GM18526 (cell line): ENCODE measurements at regions not wholly inside any gene's neighbourhood (a gene's known extent, or its start where the extent isn't known, plus 50 kb on each side); places are given as distances from the start of the nearest gene placed in this dataset.

Source experiments
- POLR2A ChIP-seq: IDR thresholded peaks from 3 replicates; pipeline ENCODE4 v1.6.1; 2011; ENCODE audit not compliant: insufficient read length; ENCODE audit errors: extremely low read depth

DNA sequence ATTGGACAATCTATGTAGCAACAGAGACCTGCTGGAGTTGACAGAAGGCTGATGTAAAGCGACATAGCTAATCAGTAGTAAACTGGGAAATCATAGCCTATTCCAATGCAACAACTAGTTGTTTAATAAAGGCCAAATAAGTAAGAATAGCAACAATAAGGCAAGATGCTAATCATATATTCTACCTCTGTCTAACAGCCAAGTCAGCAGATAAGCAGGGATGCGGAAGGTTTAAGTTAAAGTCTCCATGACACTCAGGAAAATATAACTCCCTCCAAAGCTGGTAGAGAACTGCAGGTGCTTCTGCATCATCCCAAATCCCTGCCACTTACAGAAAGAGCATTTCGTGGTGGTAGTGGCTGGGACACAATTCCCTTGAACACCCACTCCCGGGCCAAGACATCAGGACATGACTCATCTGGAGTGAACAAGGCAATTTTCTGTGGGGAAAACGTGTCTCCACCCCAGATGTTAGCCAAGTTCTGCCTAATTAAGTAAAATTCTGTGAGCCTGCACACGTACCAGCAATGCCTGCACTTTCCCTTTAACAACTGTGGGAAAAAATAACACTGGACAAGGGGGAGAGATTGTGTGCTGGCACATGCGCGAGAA lies 413.6 kb upstream of the ID2 start:
- no peak for TF ChIP-seq POLR2A

DNA sequence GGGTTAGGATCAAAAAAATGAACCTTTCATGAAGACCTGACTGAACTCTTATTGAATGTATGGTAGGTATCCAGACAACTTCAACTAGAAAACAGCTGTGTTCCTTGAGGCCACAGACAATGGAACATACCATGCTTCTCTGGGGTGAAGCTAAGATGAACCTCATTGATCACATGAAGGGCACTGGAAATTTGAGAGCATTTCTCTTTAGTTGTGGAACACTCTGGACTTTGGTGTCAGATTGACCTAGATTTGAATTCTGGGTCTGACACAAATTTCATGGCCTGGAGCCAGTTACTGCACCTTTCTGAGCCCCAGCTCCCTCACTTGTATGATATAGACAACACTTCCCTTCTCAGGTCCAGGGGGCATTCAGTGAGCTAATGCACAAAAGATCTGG lies 411.2 kb upstream of the ID2 start:
- TF ChIP-seq POLR2A: no peak

DNA sequence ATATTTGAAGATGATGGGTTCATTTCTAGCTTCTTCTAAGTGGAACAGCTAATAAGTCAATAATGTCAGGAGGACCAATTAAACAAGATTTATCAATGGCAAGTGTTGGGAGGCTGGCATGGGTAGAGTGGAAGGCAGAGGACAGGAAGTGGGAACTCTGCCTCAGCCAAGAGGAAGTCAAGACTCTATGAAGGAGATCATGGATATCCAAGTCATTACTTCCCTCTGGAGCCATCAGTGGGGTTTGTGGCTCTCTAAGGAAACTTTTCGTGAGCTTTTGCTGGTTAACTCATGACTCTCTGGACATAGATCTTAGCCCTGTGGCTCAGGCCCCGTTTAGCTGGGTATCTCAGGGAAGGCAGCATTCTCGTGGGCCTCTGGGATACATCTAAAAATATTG lies 410.4 kb upstream of the ID2 start:
- no peak for TF ChIP-seq POLR2A

DNA sequence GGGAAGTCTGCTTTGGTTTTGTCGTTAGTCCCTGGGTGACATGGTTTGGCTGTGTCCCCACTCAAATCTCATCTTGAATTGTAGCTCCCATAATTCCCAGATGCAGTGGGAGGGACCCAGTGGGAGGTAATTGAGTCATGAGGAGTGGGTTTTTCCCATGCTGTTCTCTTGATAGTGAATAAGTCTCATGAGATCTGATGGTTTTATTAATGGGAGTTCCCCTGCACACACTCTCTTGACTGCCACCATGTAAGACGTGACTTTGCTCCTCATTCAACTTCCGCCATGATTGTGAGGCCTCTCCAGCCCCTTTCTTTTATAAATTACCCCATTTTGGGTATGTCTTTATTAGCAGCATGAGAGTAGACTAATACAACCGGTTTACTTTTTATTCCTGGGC lies 405.8 kb upstream of the ID2 start:
- no peak for TF ChIP-seq POLR2A

DNA sequence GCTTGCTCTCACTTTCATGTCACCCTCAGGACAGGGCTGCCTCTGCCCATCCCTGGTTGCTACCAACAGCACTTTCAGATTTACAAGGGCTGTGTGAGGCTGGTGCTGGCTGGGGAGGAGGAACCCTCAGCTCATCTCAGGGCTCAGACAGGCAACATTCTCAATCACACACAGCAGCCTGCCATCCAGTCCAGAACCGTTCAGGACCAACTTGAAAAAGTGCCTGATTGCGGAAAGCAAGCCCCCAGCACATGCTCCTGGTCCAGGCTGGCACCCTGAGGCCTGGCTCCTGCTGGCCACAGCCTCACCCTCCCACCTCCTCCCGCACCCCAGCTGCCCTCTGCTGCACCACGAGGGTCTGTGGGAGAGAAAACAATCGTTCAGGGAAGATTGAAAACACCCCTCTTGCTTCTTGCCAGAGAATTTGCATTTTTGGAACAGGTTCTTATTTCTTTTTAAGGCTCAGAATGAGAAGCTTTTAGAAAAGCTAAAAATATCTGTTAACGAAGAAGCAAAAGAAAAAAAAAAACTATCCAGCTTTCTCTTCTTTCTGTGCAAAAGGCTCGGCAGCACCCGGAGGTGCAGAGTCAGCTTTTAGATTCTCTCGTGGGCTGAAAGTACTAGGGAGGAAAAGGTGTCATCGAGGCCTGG lies 403.8 kb upstream of the ID2 start:
- TF ChIP-seq POLR2A: no peak

DNA sequence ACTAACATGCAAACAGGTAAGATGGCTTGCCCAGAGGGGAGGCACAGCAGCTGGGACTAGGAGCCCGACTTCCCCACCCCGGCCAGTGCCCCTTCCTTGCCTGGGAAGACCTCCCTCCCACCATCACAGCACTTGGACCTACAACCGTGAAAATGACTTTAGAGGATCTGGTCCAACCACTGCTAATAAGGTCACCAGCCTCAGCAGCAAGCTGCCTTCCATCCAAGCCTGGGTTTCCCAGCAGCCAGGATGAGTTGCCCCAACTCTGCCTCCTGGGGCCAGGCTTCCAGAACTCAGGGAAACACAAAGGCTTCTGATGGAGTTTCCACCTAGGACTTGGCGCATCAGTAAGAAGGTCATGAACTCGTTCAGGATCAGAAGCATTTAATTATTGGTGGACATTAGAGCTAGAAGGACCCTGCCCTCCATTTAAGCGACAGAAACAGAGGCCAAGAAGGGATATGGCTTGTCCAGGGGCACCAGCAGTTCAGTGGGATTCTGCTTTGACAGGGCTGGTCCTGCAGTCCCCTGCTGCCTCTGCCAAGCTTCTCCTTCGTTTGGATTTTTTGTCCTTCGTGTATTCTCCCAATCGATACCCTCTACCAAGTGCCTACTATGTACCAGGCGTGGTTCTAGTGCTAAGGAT lies 403.0 kb upstream of the ID2 start:
- TF ChIP-seq POLR2A: no peak

DNA sequence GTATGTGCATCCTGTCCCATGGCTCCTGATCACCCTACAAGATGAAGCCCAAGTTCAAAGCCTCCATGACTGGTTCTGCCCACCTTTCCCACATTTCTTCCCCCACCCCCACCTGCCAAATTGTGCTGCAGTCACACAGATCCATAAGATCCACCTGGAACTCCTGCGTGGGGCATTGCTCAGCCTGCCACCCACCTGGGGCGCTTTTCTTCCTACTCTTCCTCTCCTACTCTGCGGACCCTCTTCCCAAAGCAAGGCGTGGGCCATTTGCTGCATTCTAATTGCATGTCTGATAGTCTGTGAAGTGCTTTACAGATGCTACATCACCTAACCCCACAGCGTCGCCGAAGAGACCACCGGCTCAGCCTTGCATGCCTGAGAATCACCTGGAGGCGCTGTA lies 402.4 kb upstream of the ID2 start:
- TF ChIP-seq POLR2A: no peak

DNA sequence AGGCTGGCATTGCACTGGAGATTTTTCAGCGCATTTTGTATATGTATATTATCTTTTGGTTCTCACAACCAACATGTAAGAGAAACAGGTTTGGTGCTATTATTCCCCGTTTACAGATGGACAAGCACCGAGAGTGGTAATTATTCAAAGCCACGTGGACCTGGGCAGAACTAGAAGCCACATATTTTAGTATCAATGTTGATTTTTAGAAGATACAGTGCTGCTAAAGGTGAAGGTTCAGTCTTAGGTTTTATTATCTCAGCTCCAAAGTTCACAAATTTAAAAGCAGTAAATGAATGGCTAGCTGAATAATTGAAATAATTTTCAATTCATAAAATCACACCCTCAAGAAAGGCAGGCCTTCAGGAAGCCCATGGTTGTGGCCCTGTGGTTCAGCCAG lies 400.6 kb upstream of the ID2 start:
- no peak for TF ChIP-seq POLR2A

DNA sequence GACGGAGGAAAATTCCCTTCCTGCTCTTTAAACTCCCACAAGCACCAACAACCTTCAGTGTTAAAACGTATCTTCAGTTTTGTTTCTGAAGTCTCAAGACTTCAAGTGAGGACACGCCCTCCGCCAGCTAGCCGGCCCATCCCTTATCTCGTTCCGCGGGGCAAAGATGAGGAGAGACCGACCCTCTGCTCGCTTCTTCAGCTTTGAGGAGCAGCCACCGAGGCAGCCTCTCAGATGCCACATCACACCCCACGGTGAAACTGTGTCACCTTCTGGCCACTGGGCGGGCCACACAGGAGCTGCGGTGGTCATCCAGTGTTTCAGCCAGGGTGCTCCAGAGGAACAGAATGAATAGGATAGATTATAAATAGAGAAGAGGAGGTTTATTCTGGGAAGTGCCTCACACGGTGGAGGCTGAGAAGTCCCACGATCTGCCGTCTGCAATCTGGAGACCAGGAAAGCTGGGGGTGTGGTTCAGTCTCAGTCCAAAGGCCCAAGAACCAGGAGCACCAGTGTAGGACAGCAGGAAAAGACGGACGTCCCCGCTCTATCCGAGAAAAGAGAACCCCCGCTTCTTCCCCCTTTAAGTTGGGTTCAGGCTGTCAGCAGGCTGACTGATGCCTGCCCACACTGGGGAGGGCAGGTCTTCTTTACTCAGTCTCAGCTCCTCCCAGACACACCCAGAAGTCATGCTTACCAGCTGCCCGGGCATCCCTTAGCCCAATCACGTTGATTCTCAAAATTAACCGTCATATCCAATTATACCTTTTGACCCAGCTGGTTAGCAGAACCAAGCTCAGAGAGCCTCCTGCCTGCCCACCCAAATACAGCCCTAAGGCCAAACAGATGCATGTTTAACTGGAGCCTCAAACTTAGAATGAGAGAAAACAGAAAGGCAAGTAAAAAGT lies 399.7 kb upstream of the ID2 start:
- TF ChIP-seq POLR2A: no peak

DNA sequence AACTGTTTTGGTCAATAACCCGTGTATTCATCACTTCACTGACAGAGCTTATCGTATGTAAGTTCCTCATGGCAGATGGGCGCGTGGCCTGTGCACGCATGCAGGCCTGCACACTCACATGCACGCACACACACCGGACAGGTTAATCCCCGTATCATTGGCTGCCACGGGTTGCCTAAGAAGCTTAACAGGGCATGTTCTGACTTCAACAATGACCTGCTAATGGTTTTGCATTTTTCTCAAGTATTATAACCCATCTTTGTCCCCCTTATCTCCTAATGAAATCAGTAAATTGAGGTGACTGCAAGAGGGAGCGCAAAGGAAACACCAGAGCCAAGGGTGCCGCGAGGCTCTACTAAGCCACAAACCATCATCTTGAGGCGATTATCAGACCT lies 399.0 kb upstream of the ID2 start:
- no peak for TF ChIP-seq POLR2A

DNA sequence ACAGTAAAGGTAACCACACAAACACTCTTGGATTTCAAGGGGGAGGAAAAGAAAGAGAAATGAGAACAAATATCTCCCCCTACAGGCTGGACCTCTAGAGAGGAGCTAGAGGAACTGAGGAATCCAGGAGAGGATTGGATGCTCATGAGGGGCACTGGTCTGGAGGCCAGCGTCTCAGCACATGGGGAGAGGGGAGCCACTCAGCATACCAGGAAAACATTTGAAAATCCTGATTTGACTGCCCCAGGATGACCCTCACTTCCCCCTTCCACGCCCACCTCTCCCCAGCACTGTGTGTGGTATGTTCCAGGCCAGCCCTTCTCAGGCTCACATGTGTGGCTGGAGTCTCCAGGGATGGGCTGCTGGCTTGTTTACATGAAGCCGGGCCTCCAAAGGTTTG lies 396.8 kb upstream of the ID2 start:
- TF ChIP-seq POLR2A: no peak

DNA sequence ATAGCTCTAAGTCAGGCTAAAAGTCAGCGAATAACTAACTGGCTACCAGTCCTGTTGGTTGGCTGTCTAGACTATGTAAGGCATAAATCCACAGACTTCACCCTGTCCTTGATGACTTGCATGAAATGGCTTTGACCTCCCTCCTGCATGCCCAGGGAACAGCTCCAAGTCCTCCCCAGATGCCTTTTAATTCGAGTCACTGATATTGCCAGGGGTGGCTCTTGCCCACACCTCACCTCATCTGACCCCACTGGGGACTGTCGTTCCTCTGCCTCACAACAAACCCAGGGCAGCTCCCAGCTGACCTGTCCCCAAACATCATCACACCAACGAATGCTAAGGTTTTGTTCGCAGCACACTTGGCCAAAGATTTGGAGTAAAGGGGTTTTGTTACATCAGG lies 396.0 kb upstream of the ID2 start:
- TF ChIP-seq POLR2A: no peak

DNA sequence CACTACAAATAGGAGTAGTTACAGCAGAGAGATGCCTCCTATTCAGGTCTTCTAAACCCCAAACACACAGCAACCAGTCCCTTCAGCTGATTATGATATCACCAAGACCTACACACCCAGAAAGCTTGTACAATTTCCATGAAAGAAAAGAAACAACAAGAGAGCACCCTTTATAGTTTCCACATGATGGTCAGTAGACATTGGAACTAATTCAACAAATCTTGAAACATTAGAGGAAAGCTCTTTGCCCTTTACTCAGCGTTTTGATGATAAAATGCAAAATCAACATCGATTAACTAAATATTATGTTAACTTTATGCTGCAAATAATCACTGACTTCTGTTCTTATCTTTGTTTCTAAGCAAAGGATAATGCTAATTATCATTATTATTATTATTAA lies 393.6 kb upstream of the ID2 start:
- no peak for TF ChIP-seq POLR2A

DNA sequence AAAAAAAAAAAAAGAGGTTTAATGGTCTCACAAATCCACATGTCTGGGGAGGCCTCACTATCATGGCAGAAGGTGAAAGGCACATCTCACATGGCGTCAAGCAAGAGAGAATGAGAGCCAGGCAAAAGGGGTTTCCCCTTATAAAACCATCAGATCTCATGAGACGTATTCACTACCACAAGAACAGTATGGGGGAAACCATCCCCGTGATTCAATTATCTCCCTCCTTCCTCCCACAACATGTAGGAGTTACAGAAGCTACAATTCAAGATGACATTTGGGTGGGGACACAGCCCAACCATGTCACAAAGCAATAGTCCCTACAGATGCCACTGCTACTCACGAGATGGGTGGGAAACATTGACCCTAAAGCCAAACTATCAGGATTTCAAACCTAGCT lies 392.7 kb upstream of the ID2 start:
- TF ChIP-seq POLR2A: no peak

DNA sequence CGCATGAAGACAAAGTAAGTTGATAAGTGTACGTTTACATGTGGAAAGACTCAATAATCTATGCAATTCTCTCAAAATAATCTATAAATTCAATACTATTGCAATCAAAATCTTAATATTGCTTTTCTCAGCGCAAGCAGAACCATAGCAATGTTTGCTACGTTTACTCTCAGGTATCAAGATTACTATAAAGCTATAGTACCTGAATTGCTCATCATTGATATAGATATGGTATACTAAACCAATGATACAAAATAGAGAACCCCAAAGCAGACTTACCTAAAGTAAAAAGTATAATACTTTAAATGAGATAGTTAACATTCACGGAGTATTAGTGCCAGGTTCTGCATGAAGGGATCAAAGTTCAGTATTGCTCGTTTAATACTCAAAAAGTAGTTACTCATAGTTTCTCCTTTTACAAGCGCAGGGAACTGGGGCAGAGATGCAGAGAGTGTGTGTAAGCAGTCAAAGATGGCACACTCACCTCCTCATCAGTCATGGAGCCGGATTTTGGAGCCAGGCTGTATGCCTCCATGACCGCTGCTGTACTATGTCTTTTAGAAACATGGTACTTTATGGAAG lies 391.0 kb upstream of the ID2 start:
- no peak for TF ChIP-seq POLR2A
